Ovary (tissue), 3 donors: ENCODE measurements at regions not wholly inside any gene's neighbourhood (a gene's known extent, or its start where the extent isn't known, plus 50 kb on each side); places are given as distances from the start of the nearest gene placed in this dataset.

Experiments used
- EP300 ChIP-seq: sonication (generic); formaldehyde crosslinking; IDR thresholded peaks from one replicate; pipeline ENCODE4 v1.6.1; 2017; ENCODE audit warnings: antibody characterized with exemption
- TF ChIP-seq, protein P1 (sequence below), 3 donors: fragments of 450-650 bp in 2 of 3; fragments of 200-600 bp in 1 of 3; IDR thresholded peaks; one replicate each; pipeline versions ENCODE4 v1.5.1 to v1.8.0; 2016 to 2022; ENCODE audit warnings: antibody characterized with exemption in 3 of 3, mild to moderate bottlenecking in 1 of 3
- donor health status: DM: no; HTN: no; CAD: no.

- no peak for TF ChIP-seq EP300
- TF ChIP-seq, protein P1, sequence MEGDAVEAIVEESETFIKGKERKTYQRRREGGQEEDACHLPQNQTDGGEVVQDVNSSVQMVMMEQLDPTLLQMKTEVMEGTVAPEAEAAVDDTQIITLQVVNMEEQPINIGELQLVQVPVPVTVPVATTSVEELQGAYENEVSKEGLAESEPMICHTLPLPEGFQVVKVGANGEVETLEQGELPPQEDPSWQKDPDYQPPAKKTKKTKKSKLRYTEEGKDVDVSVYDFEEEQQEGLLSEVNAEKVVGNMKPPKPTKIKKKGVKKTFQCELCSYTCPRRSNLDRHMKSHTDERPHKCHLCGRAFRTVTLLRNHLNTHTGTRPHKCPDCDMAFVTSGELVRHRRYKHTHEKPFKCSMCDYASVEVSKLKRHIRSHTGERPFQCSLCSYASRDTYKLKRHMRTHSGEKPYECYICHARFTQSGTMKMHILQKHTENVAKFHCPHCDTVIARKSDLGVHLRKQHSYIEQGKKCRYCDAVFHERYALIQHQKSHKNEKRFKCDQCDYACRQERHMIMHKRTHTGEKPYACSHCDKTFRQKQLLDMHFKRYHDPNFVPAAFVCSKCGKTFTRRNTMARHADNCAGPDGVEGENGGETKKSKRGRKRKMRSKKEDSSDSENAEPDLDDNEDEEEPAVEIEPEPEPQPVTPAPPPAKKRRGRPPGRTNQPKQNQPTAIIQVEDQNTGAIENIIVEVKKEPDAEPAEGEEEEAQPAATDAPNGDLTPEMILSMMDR (IDR thresholded peaks at IDR 0.05) = no peak
Observed at GRCh38 chr10:23742368-23742767, 303.5 kb downstream of the OTUD1 start.
